ENCODE measurements at regions not wholly inside any gene's neighbourhood (a gene's known extent, or its start where the extent isn't known, plus 50 kb on each side); places are given as distances from the start of the nearest gene placed in this dataset.

DNA sequence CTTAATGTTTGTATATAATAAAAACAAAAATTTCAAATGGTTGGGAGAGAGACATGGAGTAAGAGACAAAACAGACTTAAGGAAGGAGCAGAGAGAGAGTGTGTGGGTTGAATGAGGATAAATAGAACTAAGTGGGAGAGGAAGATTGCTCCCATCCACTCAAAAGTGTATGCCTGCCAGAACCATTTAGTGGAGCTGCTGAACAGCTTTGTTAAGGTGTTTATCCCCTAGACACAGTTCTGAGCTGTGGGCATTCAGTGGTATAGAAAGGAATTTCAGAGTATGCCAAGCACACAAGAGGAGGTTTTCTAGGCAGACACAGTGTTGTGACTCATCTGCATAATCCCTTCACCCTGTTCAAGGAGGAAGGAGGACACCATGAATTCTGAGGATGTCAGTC, 508.6 kb upstream of the EPHA5 start:
- TF ChIP-seq EZH2 (IDR thresholded peaks at IDR 0.05; ENCODE audit: low read length): no peak
- TF ChIP-seq, protein P1, sequence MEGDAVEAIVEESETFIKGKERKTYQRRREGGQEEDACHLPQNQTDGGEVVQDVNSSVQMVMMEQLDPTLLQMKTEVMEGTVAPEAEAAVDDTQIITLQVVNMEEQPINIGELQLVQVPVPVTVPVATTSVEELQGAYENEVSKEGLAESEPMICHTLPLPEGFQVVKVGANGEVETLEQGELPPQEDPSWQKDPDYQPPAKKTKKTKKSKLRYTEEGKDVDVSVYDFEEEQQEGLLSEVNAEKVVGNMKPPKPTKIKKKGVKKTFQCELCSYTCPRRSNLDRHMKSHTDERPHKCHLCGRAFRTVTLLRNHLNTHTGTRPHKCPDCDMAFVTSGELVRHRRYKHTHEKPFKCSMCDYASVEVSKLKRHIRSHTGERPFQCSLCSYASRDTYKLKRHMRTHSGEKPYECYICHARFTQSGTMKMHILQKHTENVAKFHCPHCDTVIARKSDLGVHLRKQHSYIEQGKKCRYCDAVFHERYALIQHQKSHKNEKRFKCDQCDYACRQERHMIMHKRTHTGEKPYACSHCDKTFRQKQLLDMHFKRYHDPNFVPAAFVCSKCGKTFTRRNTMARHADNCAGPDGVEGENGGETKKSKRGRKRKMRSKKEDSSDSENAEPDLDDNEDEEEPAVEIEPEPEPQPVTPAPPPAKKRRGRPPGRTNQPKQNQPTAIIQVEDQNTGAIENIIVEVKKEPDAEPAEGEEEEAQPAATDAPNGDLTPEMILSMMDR (optimal IDR thresholded peaks at IDR 0.05 in 1 of 3, IDR thresholded peaks at IDR 0.05 in 1 of 3, conservative IDR thresholded peaks at IDR 0.05 in 1 of 3; ENCODE audit: extremely low read depth in 1 of 3, insufficient read depth in 2 of 3, low read length in 3 of 3): no peak
- Histone ChIP-seq H3K4me2 (ENCODE audit: control insufficient read depth, extremely low read depth, insufficient read depth, low read depth, low read length) (no peak overlapping the region), H3K27me3 (ENCODE audit: control insufficient read depth, extremely low read depth, insufficient read depth, low read length) (no peaks in the 10 kb centered on the region), H3K79me2 (ENCODE audit: control insufficient read depth, insufficient read depth, low read length) (no peaks in the 10 kb centered on the region), H4K20me1 (ENCODE audit: control insufficient read depth, extremely low read depth, insufficient read depth, low read length) (no peaks in the 10 kb centered on the region), H3K36me3 (ENCODE audit: control insufficient read depth in 2 of 2, extremely low read depth in 1 of 2, insufficient read depth in 2 of 2, low read length in 2 of 2) (no peaks in the 10 kb centered on the region), H2AFZ (ENCODE audit: control insufficient read depth, low read length) (no peak overlapping the region), H3K9ac (ENCODE audit: control insufficient read depth, extremely low read depth, insufficient read depth, low read length) (no peak overlapping the region), H3K4me3 (ENCODE audit: control insufficient read depth in 2 of 3, extremely low read depth in 1 of 3, insufficient read depth in 2 of 3, low read depth in 1 of 3, low read length in 3 of 3) (no peak overlapping the region), H3K27ac (ENCODE audit: control insufficient read depth, insufficient read depth, low read length) (no peak overlapping the region), H3K9me1 (ENCODE audit: control insufficient read depth, extremely low read depth, insufficient read depth, low read length) (no peaks in the 10 kb centered on the region), H3K4me1 (ENCODE audit: control insufficient read depth, extremely low read depth, insufficient read depth, low read length) (no peaks in the 10 kb centered on the region), H3K9me3 (ENCODE audit: control insufficient read depth, low read depth, low read length) (no peaks in the 10 kb centered on the region)
- FAIRE-seq (no peak), DNase-seq (ENCODE audit: low read depth, low spot score) (no peak)
- dilution Hi-C loops (cut with MboI; ENCODE audit: extremely low pct_ligation_motif_present, low sequenced_read_pairs): no loop called here

DNA sequence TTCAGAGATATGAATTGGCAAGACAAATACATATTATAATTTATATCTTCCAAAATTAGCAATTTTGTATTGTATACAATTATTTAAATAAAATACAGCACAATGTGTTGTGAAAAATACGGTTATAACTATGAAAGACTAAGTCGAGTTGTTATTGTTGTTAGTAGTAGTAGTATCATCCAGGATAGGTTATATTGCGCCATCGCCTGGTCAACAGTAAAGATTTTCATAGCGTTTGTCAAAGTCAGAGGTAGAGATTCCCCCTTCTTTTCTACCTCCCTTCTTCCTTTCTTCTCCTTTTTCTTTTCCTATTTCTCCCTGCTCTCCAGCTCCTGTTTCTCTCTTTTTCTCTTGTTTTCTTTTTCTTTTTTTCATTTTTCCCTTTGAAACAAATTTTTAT, 499.1 kb upstream of the EPHA5 start:
- Histone ChIP-seq H3K4me3 (ENCODE audit: control insufficient read depth in 2 of 3, extremely low read depth in 1 of 3, insufficient read depth in 2 of 3, low read depth in 1 of 3, low read length in 3 of 3) (no peak overlapping the region), H3K79me2 (ENCODE audit: control insufficient read depth, insufficient read depth, low read length) (no peaks in the 10 kb centered on the region), H3K27me3 (ENCODE audit: control insufficient read depth, extremely low read depth, insufficient read depth, low read length) (no peaks in the 10 kb centered on the region), H3K9me3 (ENCODE audit: control insufficient read depth, low read depth, low read length) (no peaks in the 10 kb centered on the region), H3K9me1 (ENCODE audit: control insufficient read depth, extremely low read depth, insufficient read depth, low read length) (no peaks in the 10 kb centered on the region), H3K9ac (ENCODE audit: control insufficient read depth, extremely low read depth, insufficient read depth, low read length) (no peak overlapping the region), H3K36me3 (ENCODE audit: control insufficient read depth in 2 of 2, extremely low read depth in 1 of 2, insufficient read depth in 2 of 2, low read length in 2 of 2) (no peaks in the 10 kb centered on the region), H3K27ac (ENCODE audit: control insufficient read depth, insufficient read depth, low read length) (no peak overlapping the region), H3K4me2 (ENCODE audit: control insufficient read depth, extremely low read depth, insufficient read depth, low read depth, low read length) (no peak overlapping the region), H4K20me1 (ENCODE audit: control insufficient read depth, extremely low read depth, insufficient read depth, low read length) (no peaks in the 10 kb centered on the region), H3K4me1 (ENCODE audit: control insufficient read depth, extremely low read depth, insufficient read depth, low read length) (no peaks in the 10 kb centered on the region), H2AFZ (ENCODE audit: control insufficient read depth, low read length) (no peak overlapping the region)
- TF ChIP-seq, protein P1 (optimal IDR thresholded peaks at IDR 0.05 in 1 of 3, IDR thresholded peaks at IDR 0.05 in 1 of 3, conservative IDR thresholded peaks at IDR 0.05 in 1 of 3; ENCODE audit: extremely low read depth in 1 of 3, insufficient read depth in 2 of 3, low read length in 3 of 3): no peak
- no peak for TF ChIP-seq EZH2 (IDR thresholded peaks at IDR 0.05; ENCODE audit: low read length)
- FAIRE-seq (no peak), DNase-seq (ENCODE audit: low read depth, low spot score) (no peak)
- dilution Hi-C loops (cut with MboI; ENCODE audit: extremely low pct_ligation_motif_present, low sequenced_read_pairs): no loop called here

Data from keratinocyte (primary cell).